GM12801 (cell line): ENCODE measurements at regions not wholly inside any gene's neighbourhood (a gene's known extent, or its start where the extent isn't known, plus 50 kb on each side); places are given as distances from the start of the nearest gene placed in this dataset.

Experiments
- TF ChIP-seq, protein P1 (sequence below): IDR thresholded peaks from one replicate; pipeline ENCODE4 v1.5.1; 2011; ENCODE audit warnings: control low read depth; ENCODE audit not compliant: insufficient read length; ENCODE audit errors: extremely low read depth

DNA sequence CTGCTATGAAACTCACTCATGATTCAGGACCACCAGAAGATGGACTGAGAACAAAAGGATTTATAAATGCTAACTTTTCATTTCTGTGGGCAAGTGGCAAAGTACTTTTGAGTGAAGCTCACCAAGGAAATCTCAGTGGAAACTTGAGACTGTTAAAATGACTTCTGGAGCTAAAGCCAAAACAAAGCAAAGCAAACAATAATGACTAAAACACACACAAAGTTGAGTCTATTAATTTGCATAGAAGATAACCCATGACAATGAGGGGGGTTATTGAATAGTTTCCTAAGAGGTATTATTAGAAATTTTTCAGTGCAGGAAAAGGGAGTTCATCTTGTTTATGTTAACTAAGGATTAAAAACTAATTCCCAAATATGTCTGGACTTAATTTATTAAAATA lies 612.8 kb upstream of the FAM174A start:
- TF ChIP-seq, protein P1, sequence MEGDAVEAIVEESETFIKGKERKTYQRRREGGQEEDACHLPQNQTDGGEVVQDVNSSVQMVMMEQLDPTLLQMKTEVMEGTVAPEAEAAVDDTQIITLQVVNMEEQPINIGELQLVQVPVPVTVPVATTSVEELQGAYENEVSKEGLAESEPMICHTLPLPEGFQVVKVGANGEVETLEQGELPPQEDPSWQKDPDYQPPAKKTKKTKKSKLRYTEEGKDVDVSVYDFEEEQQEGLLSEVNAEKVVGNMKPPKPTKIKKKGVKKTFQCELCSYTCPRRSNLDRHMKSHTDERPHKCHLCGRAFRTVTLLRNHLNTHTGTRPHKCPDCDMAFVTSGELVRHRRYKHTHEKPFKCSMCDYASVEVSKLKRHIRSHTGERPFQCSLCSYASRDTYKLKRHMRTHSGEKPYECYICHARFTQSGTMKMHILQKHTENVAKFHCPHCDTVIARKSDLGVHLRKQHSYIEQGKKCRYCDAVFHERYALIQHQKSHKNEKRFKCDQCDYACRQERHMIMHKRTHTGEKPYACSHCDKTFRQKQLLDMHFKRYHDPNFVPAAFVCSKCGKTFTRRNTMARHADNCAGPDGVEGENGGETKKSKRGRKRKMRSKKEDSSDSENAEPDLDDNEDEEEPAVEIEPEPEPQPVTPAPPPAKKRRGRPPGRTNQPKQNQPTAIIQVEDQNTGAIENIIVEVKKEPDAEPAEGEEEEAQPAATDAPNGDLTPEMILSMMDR: no peak

DNA sequence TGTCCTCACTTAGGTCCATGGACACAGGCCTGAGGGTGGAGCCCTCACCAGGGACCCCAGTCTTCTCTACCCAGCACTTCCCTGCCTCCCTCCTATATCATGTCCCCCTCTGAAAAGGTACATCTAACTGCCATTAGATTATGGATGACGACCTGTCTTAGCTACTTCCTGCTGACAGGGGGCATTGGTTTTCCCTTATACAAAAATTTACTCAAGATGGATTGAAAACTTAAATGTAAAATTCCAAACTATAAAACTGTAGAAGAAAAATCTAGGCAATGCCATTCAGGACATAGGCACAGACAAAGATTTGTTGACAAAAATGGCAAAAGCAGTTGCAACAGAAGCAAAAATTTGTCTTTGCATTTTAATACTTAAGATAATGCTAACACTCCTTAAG lies 623.2 kb upstream of the FAM174A start:
- TF ChIP-seq, protein P1: no peak

DNA sequence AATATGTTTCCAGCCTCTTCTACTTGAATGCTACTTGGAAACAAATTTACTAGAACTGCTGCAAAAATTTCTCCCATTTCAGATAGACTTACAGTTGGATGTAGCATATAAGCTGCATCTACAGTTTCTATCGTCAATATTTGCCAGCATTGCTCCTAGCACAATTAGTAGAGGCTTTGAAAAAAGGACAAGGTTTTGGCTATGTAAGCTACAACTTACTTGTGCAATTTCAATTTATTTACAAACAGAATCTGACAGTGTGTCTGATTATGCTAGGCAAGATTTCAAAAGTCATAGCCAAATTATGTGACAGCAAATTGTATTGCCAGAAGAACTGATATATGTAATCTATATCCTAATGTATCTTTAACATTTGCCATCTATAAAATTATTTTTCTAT lies 628.4 kb upstream of the FAM174A start:
- TF ChIP-seq, protein P1: no peak

DNA sequence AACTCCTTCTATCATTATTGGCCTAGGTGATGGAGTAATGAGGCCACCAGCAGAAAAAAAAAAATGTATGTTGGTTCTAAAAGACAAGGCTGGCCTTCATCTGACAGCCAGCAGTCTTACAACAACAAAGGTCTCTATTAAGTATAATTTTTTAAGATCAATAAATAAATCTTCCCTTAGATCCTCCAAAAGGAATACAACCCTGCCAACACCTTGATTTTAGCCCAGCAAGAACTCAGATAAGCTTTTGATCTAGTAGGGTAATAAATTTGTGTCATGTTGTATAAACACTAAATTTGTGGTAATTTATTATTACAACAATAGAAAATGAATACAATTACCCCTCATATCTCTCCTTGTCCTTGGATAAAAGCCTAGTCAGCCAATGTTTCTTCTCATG lies 633.2 kb upstream of the FAM174A start:
- TF ChIP-seq, protein P1: no peak

DNA sequence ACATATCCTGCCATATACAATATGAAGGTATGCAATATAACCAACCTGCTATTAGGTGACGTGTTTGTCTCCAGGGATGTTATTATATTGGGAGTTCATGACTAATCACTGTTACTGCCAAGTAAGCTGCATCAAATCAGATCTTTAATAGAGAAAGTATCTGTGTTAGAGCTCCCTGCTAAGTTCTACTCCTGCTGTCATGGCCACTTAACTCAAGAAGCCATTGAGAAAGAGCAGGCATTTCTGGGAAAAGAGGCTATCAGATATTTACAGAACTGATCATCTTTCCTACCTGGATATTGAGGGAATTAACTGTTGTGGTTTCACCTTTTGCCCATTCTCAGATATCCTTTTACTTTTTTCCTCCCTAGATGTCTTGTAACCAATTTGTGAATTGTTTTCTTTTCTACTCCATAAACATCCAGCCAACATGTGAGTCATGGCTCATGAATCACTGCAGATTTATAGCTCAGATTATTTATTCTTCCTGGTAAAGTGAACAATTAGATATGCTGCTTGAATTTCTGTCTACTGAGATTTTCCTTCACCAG lies 634.8 kb upstream of the FAM174A start:
- TF ChIP-seq, protein P1: no peak

DNA sequence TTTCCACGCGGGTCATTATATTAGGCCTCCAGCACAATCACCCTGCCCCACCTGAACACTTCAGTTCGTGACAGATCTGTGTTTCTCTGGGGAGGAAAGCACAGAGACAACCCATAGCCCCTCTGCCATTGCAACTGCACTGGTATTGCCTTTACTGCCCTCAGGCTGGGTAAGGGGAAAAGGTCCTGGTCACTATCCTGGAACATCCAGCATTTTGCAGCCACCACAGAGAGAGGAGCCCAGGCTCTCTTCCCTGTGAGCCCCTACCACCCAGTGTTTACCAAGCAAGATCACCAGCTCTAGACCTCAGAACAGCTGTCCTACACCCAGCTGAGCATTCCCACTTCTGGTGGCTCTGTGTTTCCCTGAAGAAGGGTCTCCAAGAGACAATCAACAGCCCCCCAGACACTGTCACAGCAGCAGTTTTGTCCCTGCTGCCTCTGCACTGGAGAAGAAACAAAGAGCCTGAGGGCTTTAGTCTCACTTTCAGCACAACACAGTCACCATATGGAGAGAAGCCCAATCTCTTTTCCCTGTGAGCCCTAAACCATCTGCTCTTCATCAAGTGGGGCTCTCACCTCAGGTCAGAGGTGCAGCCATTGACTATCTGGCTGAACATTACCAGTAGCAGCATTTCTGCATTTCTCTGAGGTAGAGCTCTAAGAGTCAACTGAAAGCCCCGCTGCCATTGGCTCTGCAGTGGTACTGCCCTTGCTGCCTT lies 655.2 kb upstream of the FAM174A start:
- TF ChIP-seq, protein P1: no peak

DNA sequence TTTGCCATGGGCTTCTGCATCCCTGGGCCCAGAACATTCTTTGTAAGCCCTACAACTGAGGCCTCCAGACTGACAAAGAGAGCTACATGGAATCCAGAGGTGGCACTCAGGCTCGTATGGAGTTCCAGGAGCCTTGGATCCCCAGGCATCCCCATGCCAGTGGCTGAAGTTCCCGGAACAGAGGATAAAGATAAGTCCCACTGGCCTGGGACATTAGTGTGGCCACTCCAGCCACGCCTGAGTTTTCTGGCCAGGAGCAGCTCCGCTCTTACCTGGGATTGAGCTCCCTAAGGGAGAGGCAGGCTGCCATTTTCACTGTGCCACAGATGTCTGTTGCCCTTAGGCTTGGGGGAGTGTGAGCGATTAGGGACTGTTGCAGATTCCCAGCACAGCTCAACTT lies 656.3 kb upstream of the FAM174A start:
- TF ChIP-seq, protein P1: no peak
